Activated effector memory CD4-positive, alpha-beta T cell treated with anti-CD3 and anti-CD28 coated beads, Interleukin-2, amount 50 U/mL, for 16 hours (primary cell): ENCODE measurements at regions not wholly inside any gene's neighbourhood (a gene's known extent, or its start where the extent isn't known, plus 50 kb on each side); places are given as distances from the start of the nearest gene placed in this dataset.
"Not testable (repeated sequence)": the region's sequence is repeated elsewhere in the genome, so short reads cannot be mapped to it uniquely, and the experiment has no call there.

Source experiments
- DNase-seq: peaks from one replicate; pipeline ENCODE4 v3.0.0-alpha.2; 2020

GRCh38 chr2:82344670-82345069, 2040.1 kb upstream of the LRRTM1 start:
- no peak for DNase-seq

- DNase-seq = no peak
Measured at GRCh38 chr2:82342356-82342755, 2037.8 kb upstream of the LRRTM1 start.

GRCh38 chr2:82340578-82341053, 2036.1 kb upstream of the LRRTM1 start:
- no peak for DNase-seq

- DNase-seq = no peak
Measured at GRCh38 chr2:82339805-82340204, 2035.3 kb upstream of the LRRTM1 start.

GRCh38 chr2:82333697-82334096, 2029.1 kb upstream of the LRRTM1 start:
- no peak for DNase-seq

GRCh38 chr2:82330155-82330554, 2025.6 kb upstream of the LRRTM1 start:
- DNase-seq = no peak

GRCh38 chr2:82326180-82326767, 2021.7 kb upstream of the LRRTM1 start:
- not testable (repeated sequence) for DNase-seq

GRCh38 chr2:82320296-82320695, 2015.7 kb upstream of the LRRTM1 start:
- no peak for DNase-seq

GRCh38 chr2:82317012-82317411, 2012.5 kb upstream of the LRRTM1 start:
- no peak for DNase-seq

- no peak for DNase-seq
Measured at GRCh38 chr2:82316586-82316985, 2012.0 kb upstream of the LRRTM1 start.

- no peak for DNase-seq
Measured at GRCh38 chr2:82314836-82315472, 2010.4 kb upstream of the LRRTM1 start.

- DNase-seq = no peak
Measured at GRCh38 chr2:82307511-82307910, 2003.0 kb upstream of the LRRTM1 start.

GRCh38 chr2:82301506-82301905, 1997.0 kb upstream of the LRRTM1 start:
- DNase-seq = no peak

GRCh38 chr2:82289446-82289845, 1984.9 kb upstream of the LRRTM1 start:
- no peak for DNase-seq

GRCh38 chr2:82283075-82283474, 1978.5 kb upstream of the LRRTM1 start:
- no peak for DNase-seq

GRCh38 chr2:82282111-82282882, 1977.7 kb upstream of the LRRTM1 start:
- no peak for DNase-seq

GRCh38 chr2:82279367-82279766, 1974.8 kb upstream of the LRRTM1 start:
- no peak for DNase-seq

GRCh38 chr2:82278416-82278815, 1973.9 kb upstream of the LRRTM1 start:
- no peak for DNase-seq

- DNase-seq = no peak
Measured at GRCh38 chr2:82275599-82275998, 1971.0 kb upstream of the LRRTM1 start.

- no peak for DNase-seq
Measured at GRCh38 chr2:82268446-82268845, 1963.9 kb upstream of the LRRTM1 start.

GRCh38 chr2:82260521-82260920, 1956.0 kb upstream of the LRRTM1 start:
- DNase-seq = no peak

- DNase-seq = no peak
Measured at GRCh38 chr2:82259551-82259950, 1955.0 kb upstream of the LRRTM1 start.

GRCh38 chr2:82257796-82258555, 1953.4 kb upstream of the LRRTM1 start:
- no peak for DNase-seq
